Mesenchymal stem cell (in vitro differentiated cells and primary cell): ENCODE measurements at regions not wholly inside any gene's neighbourhood (a gene's known extent, or its start where the extent isn't known, plus 50 kb on each side); places are given as distances from the start of the nearest gene placed in this dataset.
A peak's percentile ranks its signal among the peaks of the same experiment; 100 is the strongest.

ENCODE experiments used
- DNase-seq: peaks from one replicate; pipeline ENCODE4 v3.0.0-alpha.2; 2013
- H2AFZ ChIP-seq: one replicate; pipeline ENCODE4 v1.6.1; 2013; ENCODE audit warnings: low read depth, mild to moderate bottlenecking, control low read depth, inconsistent platforms, low read length, moderate library complexity
- H2AK5ac ChIP-seq: 2 replicates; pipeline ENCODE4 v1.6.1; 2013; ENCODE audit warnings: low read length, moderate library complexity, mild to moderate bottlenecking, inconsistent platforms; ENCODE audit not compliant: severe bottlenecking
- H2BK120ac ChIP-seq: one replicate; pipeline ENCODE4 v1.6.1; 2013; ENCODE audit warnings: low read depth, mild to moderate bottlenecking, inconsistent platforms, low read length, moderate library complexity
- H2BK12ac ChIP-seq, 2 experiments: one replicate each; pipeline ENCODE4 v1.6.1; 2013; ENCODE audit warnings: inconsistent platforms in 2 of 2, low read length in 2 of 2, mild to moderate bottlenecking in 2 of 2, moderate library complexity in 2 of 2, control low read depth in 1 of 2
- H2BK15ac ChIP-seq: one replicate; pipeline ENCODE4 v1.6.1; 2013; ENCODE audit warnings: mild to moderate bottlenecking, low read depth, inconsistent platforms; ENCODE audit not compliant: poor library complexity, severe bottlenecking
- H2BK5ac ChIP-seq: 2 replicates; pipeline ENCODE4 v1.6.1; 2013; ENCODE audit warnings: low read depth, mild to moderate bottlenecking, low read length, control low read depth, inconsistent platforms; ENCODE audit not compliant: poor library complexity, severe bottlenecking
- H3K14ac ChIP-seq, 2 experiments: one replicate each; pipeline ENCODE4 v1.6.1; 2013; ENCODE audit warnings: inconsistent platforms in 2 of 2, low read length in 2 of 2, control low read depth in 1 of 2, mild to moderate bottlenecking in 1 of 2, moderate library complexity in 1 of 2
- H3K18ac ChIP-seq, 2 experiments: one replicate each; pipeline ENCODE4 v1.6.1; 2013; ENCODE audit warnings: inconsistent platforms in 2 of 2, low read length in 2 of 2, control low read depth in 1 of 2, low read depth in 1 of 2, mild to moderate bottlenecking in 1 of 2
- H3K23ac ChIP-seq, 2 experiments: one replicate each; pipeline ENCODE4 v1.6.1; 2013; ENCODE audit warnings: inconsistent platforms in 2 of 2, low read length in 2 of 2, mild to moderate bottlenecking in 2 of 2, moderate library complexity in 2 of 2, control low read depth in 1 of 2
- H3K27ac ChIP-seq: 2 replicates; pipeline ENCODE4 v1.5.1; 2013; ENCODE audit warnings: mild to moderate bottlenecking, moderate library complexity, low read length, control low read depth, inconsistent platforms; ENCODE audit not compliant: poor library complexity, severe bottlenecking
- H3K27me3 ChIP-seq, 2 experiments: 2 replicates each; pipeline versions ENCODE4 v1.6.1 to v1.7.0; 2013; ENCODE audit warnings: low read length in 2 of 2, mild to moderate bottlenecking in 2 of 2, moderate library complexity in 2 of 2, control low read depth in 1 of 2, inconsistent platforms in 1 of 2; ENCODE audit not compliant: control insufficient read depth in 1 of 2, insufficient read depth in 1 of 2
- H3K36me3 ChIP-seq, 2 experiments: 2 replicates each; pipeline versions ENCODE4 v1.6.1 to v1.7.0; 2013; ENCODE audit warnings: low read length in 2 of 2, control low read depth in 1 of 2, inconsistent platforms in 1 of 2, low read depth in 1 of 2, mild to moderate bottlenecking in 1 of 2; ENCODE audit not compliant: insufficient read depth in 2 of 2, control insufficient read depth in 1 of 2
- H3K4ac ChIP-seq, 2 experiments: one replicate each; pipeline ENCODE4 v1.6.1; 2013; ENCODE audit warnings: inconsistent platforms in 2 of 2, low read length in 2 of 2, mild to moderate bottlenecking in 2 of 2, moderate library complexity in 2 of 2, control low read depth in 1 of 2, low read depth in 1 of 2
- H3K4me1 ChIP-seq: 2 replicates; pipeline ENCODE4 v1.6.1; 2013; ENCODE audit warnings: low read depth, low read length, control low read depth; ENCODE audit not compliant: control insufficient read depth, insufficient read depth
- H3K4me2 ChIP-seq: 2 replicates; pipeline ENCODE4 v1.6.1; 2013; ENCODE audit warnings: low read length, mild to moderate bottlenecking, inconsistent platforms; ENCODE audit not compliant: poor library complexity, severe bottlenecking
- H3K4me3 ChIP-seq, 2 experiments: 2 replicates each; pipeline versions ENCODE4 v1.5.1 to v1.7.0; 2013; ENCODE audit warnings: low read length in 2 of 2, mild to moderate bottlenecking in 2 of 2, control low read depth in 1 of 2, low read depth in 1 of 2; ENCODE audit not compliant: insufficient read depth in 1 of 2
- H3K79me1 ChIP-seq: replicated peaks from 2 replicates; pipeline ENCODE4 v1.6.1; 2013; ENCODE audit warnings: mild to moderate bottlenecking, control low read depth, low read length, inconsistent platforms; ENCODE audit not compliant: poor library complexity, severe bottlenecking
- H3K9ac ChIP-seq: 2 replicates; pipeline ENCODE4 v1.7.0; 2013; ENCODE audit warnings: mild to moderate bottlenecking, low read length, moderate library complexity
- H3K9me3 ChIP-seq: 2 replicates; pipeline ENCODE4 v1.7.0; 2013; ENCODE audit warnings: mild to moderate bottlenecking, low read length; ENCODE audit not compliant: control insufficient read depth
- H4K8ac ChIP-seq: one replicate; pipeline ENCODE4 v1.6.1; 2013; ENCODE audit warnings: inconsistent platforms, mild to moderate bottlenecking, low read length, moderate library complexity
- H4K91ac ChIP-seq: one replicate; pipeline ENCODE4 v1.6.1; 2013; ENCODE audit warnings: mild to moderate bottlenecking, low read length, inconsistent platforms
- WGBS: methylation state at CpG from one replicate; pipeline ENCODE4 v1.1.7; 2013; ENCODE audit warnings: mixed read lengths; 5-methylcytosine and 5-hydroxymethylcytosine counted together

GRCh38 chr14:46323404-46323762 is 328.2 kb downstream of the RPL10L start:
- H2AFZ ChIP-seq, result no peak overlapping the region
- no peak overlapping the region for H3K18ac ChIP-seq
- H3K27me3 ChIP-seq, result no peaks in the 10 kb centered on the region
- no peak overlapping the region for H4K8ac ChIP-seq
- no peak overlapping the region for H2BK12ac ChIP-seq
- no peak overlapping the region for H4K91ac ChIP-seq
- no peak overlapping the region for H3K27ac ChIP-seq
- no peak overlapping the region for H2AK5ac ChIP-seq
- no peak overlapping the region for H3K4me3 ChIP-seq
- H2BK15ac ChIP-seq, result no peak overlapping the region
- no peaks in the 10 kb centered on the region for H3K36me3 ChIP-seq
- no peaks in the 10 kb centered on the region for H3K79me1 ChIP-seq
- no peak overlapping the region for H3K14ac ChIP-seq
- no peak overlapping the region for H2BK5ac ChIP-seq
- no peak overlapping the region for H2BK120ac ChIP-seq
- H3K4me2 ChIP-seq, result no peak overlapping the region
- H3K9me3 ChIP-seq, result no peaks in the 10 kb centered on the region
- peak; percentile 76 for DNase-seq
- no peak overlapping the region for H3K23ac ChIP-seq
- no peaks in the 10 kb centered on the region for H3K4me1 ChIP-seq
- no peak overlapping the region for H3K4ac ChIP-seq
- H3K9ac ChIP-seq, result no peak overlapping the region

- H3K9ac ChIP-seq, result no peak overlapping the region
- H4K8ac ChIP-seq, result no peak overlapping the region
- peak overlapping the region; percentile 19 for H2BK120ac ChIP-seq
- 26% methylated on average over 3 of the region's 3 CpGs for WGBS
- no peak overlapping the region for H3K23ac ChIP-seq
- no peak overlapping the region for H3K4me2 ChIP-seq
- H2BK5ac ChIP-seq, result no peak overlapping the region
- no peaks in the 10 kb centered on the region for H3K36me3 ChIP-seq
- no peak overlapping the region for H2AK5ac ChIP-seq
- H3K14ac ChIP-seq, result peak overlapping the region in 1 of 2 experiments; percentile 65
- H3K18ac ChIP-seq, result peak overlapping the region; percentile 2 to 78
- no peak overlapping the region for H2AFZ ChIP-seq
- peak overlapping the region in 1 of 2 experiments; percentile 65 for H3K4ac ChIP-seq
- no peak overlapping the region for H4K91ac ChIP-seq
- peak; percentile 1 for DNase-seq
- H2BK12ac ChIP-seq, result peak overlapping the region in 1 of 2 experiments; percentile 98
- H3K4me1 ChIP-seq, result no peaks in the 10 kb centered on the region
- H2BK15ac ChIP-seq, result no peak overlapping the region
- H3K27me3 ChIP-seq, result no peaks in the 10 kb centered on the region
- H3K9me3 ChIP-seq, result no peaks in the 10 kb centered on the region
- H3K4me3 ChIP-seq, result no peak overlapping the region
- H3K79me1 ChIP-seq, result no peaks in the 10 kb centered on the region
- H3K27ac ChIP-seq, result no peak overlapping the region
These were observed 328.7 kb downstream of the RPL10L start for GRCh38 chr14:46322730-46323403.

- H2BK15ac ChIP-seq, result no peak overlapping the region
- no peak overlapping the region for H3K27ac ChIP-seq
- peak overlapping the region; percentile 83 for H2BK120ac ChIP-seq
- no peak overlapping the region for H3K23ac ChIP-seq
- H2BK5ac ChIP-seq, result no peak overlapping the region
- no peak overlapping the region for H3K14ac ChIP-seq
- no peak overlapping the region for H2AFZ ChIP-seq
- no peak overlapping the region for H4K8ac ChIP-seq
- H3K4me3 ChIP-seq, result no peak overlapping the region
- peak overlapping the region; percentile 56 for H4K91ac ChIP-seq
- no CpG with 5 or more reads among the region's 1 CpG for WGBS
- H3K36me3 ChIP-seq, result no peaks in the 10 kb centered on the region
- no peak overlapping the region for H3K4me2 ChIP-seq
- no peaks in the 10 kb centered on the region for H3K9me3 ChIP-seq
- H2BK12ac ChIP-seq, result no peak overlapping the region
- no peak overlapping the region for H2AK5ac ChIP-seq
- H3K9ac ChIP-seq, result no peak overlapping the region
- peak overlapping the region; percentile 66 to 88 for H3K18ac ChIP-seq
- H3K4me1 ChIP-seq, result no peaks in the 10 kb centered on the region
- peak overlapping the region; percentile 54 to 60 for H3K4ac ChIP-seq
- H3K79me1 ChIP-seq, result no peaks in the 10 kb centered on the region
- peak; percentile 51 for DNase-seq
- H3K27me3 ChIP-seq, result no peaks in the 10 kb centered on the region
These were observed 329.5 kb downstream of the RPL10L start for GRCh38 chr14:46322076-46322475.

GRCh38 chr14:46306267-46306666 is 345.3 kb downstream of the RPL10L start:
- no peaks in the 10 kb centered on the region for H3K79me1 ChIP-seq
- no peak overlapping the region for H2AFZ ChIP-seq
- 14% methylated on average over 1 of the region's 2 CpGs for WGBS
- peaks cover 15% of the 10 kb centered on the region for H3K9me3 ChIP-seq
- H2AK5ac ChIP-seq, result no peak overlapping the region
- no peak overlapping the region for H3K14ac ChIP-seq
- H4K8ac ChIP-seq, result no peak overlapping the region
- no peak overlapping the region for H2BK5ac ChIP-seq
- no peaks in the 10 kb centered on the region for H3K36me3 ChIP-seq
- no peak overlapping the region for H3K4me2 ChIP-seq
- H3K4me1 ChIP-seq, result no peaks in the 10 kb centered on the region
- H3K9ac ChIP-seq, result no peak overlapping the region
- no peak overlapping the region for H3K23ac ChIP-seq
- H3K18ac ChIP-seq, result no peak overlapping the region
- no peak overlapping the region for H4K91ac ChIP-seq
- no peak for DNase-seq
- H3K27me3 ChIP-seq, result no peaks in the 10 kb centered on the region
- no peak overlapping the region for H2BK120ac ChIP-seq
- H3K4me3 ChIP-seq, result no peak overlapping the region
- H2BK12ac ChIP-seq, result no peak overlapping the region
- H3K4ac ChIP-seq, result no peak overlapping the region
- H3K27ac ChIP-seq, result no peak overlapping the region
- no peak overlapping the region for H2BK15ac ChIP-seq
